Adrenal gland (tissue), 9 donors: ENCODE measurements at regions not wholly inside any gene's neighbourhood (a gene's known extent, or its start where the extent isn't known, plus 50 kb on each side); places are given as distances from the start of the nearest gene placed in this dataset.

Experiments
- DNase-seq, 7 donors: peaks; one replicate each; pipeline ENCODE4 v3.0.0-alpha.2; 2019 to 2020
- H3K27ac ChIP-seq, 5 donors: fragments of 200-600 bp; sonication (generic) in 4 of 5; 1 replicate in 3 of 5; 2 replicates in 2 of 5; pipeline versions ENCODE4 v1.5.1 to v1.8.0; 2016 to 2020; ENCODE audit warnings: mild to moderate bottlenecking in 1 of 5
- H3K27me3 ChIP-seq: fragments of 200-600 bp; 2 replicates; pipeline ENCODE4 v1.8.0; 2021
- H3K36me3 ChIP-seq, 2 donors: fragments of 200-600 bp; replicated peaks in 1 of 2; 1 replicate in 1 of 2; 2 replicates in 1 of 2; pipeline versions ENCODE4 v1.5.1 to v1.8.0; 2018 to 2022
- H3K4me1 ChIP-seq, 2 donors: fragments of 200-600 bp; replicated peaks in 1 of 2; 1 replicate in 1 of 2; 2 replicates in 1 of 2; pipeline versions ENCODE4 v1.5.1 to v1.8.0; 2018 to 2021
- H3K4me3 ChIP-seq, 4 donors: fragments of 200-600 bp; sonication (generic) in 3 of 4; one replicate each; pipeline ENCODE4 v1.5.1; 2016 to 2018
- H3K9me3 ChIP-seq, 3 donors: fragments of 200-600 bp; sonication (generic) in 1 of 3; replicated peaks in 1 of 3; 1 replicate in 2 of 3; 2 replicates in 1 of 3; pipeline versions ENCODE4 v1.5.1 to v1.8.0; 2016 to 2021
- POLR2A ChIP-seq, 2 donors: fragments of 450-650 bp; IDR thresholded peaks; one replicate each; pipeline ENCODE4 v1.6.1; 2017; ENCODE audit warnings: antibody characterized with exemption in 2 of 2, mild to moderate bottlenecking in 2 of 2, moderate library complexity in 1 of 2
- WGBS, 4 donors: extraction: QIAGEN DNeasy Blood & Tissue Kit in 2 of 4; methylation state at CpG; one replicate each; pipeline versions ENCODE4 v1.1.5 to v1.1.7; 2013 to 2017; 5-methylcytosine and 5-hydroxymethylcytosine counted together
- intact Hi-C, 2 donors: fragments of 100-400 bp; cut with DNase I; formaldehyde crosslinking; loops; one replicate each; pipeline versions ENCODE4 v1.14.1 to v1.15.0; 2022 to 2023
- TF ChIP-seq, protein P1 (sequence below), 6 experiments: fragments of 450-650 bp in 4 of 6; fragments of 200-600 bp in 2 of 6; sonication (generic) in 1 of 6; IDR thresholded peaks; 1 replicate in 5 of 6; 2 replicates in 1 of 6; pipeline versions ENCODE4 v1.5.1 to v1.8.0; 2016 to 2021; ENCODE audit warnings: antibody characterized with exemption in 6 of 6, mild to moderate bottlenecking in 2 of 6, moderate library complexity in 1 of 6
- donor health status: healthy with polysubstance abuse.
- donor health status: Bipolar disorder and iron deficiency.
- donor health status: DM: yes; HTN: yes; CAD: no.
- donor health status: DM: no; HTN: no; CAD: no.
- donor health status: DM: no; HTN: no; CAD: no.

DNA sequence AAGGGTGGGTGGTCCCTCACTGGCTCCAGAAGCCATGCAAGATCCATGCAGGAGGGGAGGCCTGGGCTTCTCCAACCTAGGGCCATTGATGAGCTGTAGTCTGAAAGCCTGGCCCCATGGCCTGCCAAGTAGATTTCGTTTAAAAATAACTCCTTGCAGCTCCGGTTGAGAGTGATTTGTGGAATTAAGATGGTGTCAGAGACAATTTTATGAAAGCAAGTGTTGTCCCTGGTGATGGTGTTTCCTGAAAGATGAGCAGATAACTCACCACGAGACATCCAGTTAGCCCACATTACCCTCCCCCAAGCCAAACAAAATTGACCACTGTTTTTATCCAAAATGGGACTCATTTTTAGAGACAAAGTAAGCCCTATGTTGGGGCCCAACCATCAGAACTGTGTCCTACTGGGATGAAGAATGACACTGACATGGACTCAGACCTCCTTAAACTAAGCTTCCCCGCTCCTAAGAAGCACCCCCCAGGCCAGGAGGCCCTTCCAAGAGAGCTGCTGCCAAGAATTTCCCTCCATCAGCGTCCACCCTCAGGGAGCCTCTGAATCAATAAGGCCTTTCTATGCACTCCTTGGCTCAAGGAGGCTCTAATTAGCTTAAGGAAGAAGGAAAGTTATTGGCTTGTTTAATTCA is 174.2 kb upstream of the NCAM1 start:
- 74 to 81% (median 75%) methylated on average over 5 of the region's 5 CpGs for WGBS, 4 donors
- no peaks in the 10 kb centered on the region for H3K36me3 ChIP-seq
- no peak for TF ChIP-seq POLR2A (IDR thresholded peaks at IDR 0.05)
- TF ChIP-seq, protein P1, sequence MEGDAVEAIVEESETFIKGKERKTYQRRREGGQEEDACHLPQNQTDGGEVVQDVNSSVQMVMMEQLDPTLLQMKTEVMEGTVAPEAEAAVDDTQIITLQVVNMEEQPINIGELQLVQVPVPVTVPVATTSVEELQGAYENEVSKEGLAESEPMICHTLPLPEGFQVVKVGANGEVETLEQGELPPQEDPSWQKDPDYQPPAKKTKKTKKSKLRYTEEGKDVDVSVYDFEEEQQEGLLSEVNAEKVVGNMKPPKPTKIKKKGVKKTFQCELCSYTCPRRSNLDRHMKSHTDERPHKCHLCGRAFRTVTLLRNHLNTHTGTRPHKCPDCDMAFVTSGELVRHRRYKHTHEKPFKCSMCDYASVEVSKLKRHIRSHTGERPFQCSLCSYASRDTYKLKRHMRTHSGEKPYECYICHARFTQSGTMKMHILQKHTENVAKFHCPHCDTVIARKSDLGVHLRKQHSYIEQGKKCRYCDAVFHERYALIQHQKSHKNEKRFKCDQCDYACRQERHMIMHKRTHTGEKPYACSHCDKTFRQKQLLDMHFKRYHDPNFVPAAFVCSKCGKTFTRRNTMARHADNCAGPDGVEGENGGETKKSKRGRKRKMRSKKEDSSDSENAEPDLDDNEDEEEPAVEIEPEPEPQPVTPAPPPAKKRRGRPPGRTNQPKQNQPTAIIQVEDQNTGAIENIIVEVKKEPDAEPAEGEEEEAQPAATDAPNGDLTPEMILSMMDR (IDR thresholded peaks at IDR 0.05): no peak
- no peak overlapping the region for H3K27ac ChIP-seq
- intact Hi-C loops: loop anchor here in 1 of 2 donors (10.0 kb wide), 1 partner anchor 192 kb away; no protein-coding TSS in a partner anchor
- no peak overlapping the region for H3K4me3 ChIP-seq
- H3K9me3 ChIP-seq: no peaks in the 10 kb centered on the region
- H3K4me1 ChIP-seq: peaks cover 0 to 15% of the 10 kb centered on the region in 2 donors
- H3K27me3 ChIP-seq: no peaks in the 10 kb centered on the region
- DNase-seq: peak in 1 of 7 donors; percentile 30

DNA sequence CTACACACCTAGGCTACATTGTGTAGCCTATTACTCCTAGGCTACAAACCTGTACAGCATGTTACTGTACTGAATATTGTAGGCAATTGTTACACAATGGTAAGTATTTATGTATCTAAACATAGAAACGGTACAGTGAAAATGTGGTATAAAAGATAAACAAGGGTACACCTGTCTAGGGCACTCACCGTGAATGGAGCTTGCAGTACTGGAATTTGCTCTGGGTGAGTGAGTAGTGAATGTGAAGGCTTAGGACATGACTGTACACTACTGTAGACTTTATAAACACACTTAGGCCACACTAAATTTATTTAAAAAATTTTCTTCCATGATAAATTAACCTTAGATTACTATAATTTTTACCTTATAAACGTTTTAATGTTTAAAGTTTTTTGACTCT is 171.7 kb upstream of the NCAM1 start:
- no peaks in the 10 kb centered on the region for H3K36me3 ChIP-seq
- no peaks in the 10 kb centered on the region for H3K27me3 ChIP-seq
- TF ChIP-seq POLR2A (IDR thresholded peaks at IDR 0.05): no peak
- TF ChIP-seq, protein P1 (IDR thresholded peaks at IDR 0.05): no peak
- no peak overlapping the region for H3K27ac ChIP-seq
- no peaks in the 10 kb centered on the region for H3K9me3 ChIP-seq
- peaks cover 0 to 10% of the 10 kb centered on the region in 2 donors for H3K4me1 ChIP-seq
- DNase-seq: no peak
- H3K4me3 ChIP-seq: no peak overlapping the region
- 68 to 80% (median 71%) methylated on average over 3 of the region's 3 CpGs for WGBS, 4 donors
- intact Hi-C loops: loop anchor here in 1 of 2 donors (10.0 kb wide), 1 partner anchor 195 kb away; no protein-coding TSS in a partner anchor

DNA sequence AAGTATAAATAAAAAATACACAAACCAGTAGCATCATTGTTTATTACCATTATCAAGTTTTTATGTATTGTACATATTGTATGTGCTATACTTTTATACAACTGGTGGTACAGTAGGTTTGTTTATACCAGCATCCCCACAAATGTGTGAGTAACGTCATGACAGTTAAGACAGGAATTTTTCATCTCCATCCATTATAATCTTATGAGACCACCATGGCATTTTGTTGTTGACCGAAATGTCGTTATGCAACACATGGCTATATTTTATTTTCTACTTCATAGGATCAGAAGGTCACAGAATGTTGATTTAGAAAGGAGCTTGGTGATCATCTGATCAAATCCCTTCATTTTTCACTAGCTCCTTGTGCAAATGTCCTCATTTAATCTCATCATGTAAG is 170.9 kb upstream of the NCAM1 start:
- Histone ChIP-seq H3K36me3 (no peaks in the 10 kb centered on the region), H3K4me1 (peaks cover 0 to 4% of the 10 kb centered on the region in 2 donors), H3K27ac (no peak overlapping the region), H3K4me3 (no peak overlapping the region), H3K9me3 (no peaks in the 10 kb centered on the region), H3K27me3 (no peaks in the 10 kb centered on the region)
- DNase-seq: no peak
- TF ChIP-seq POLR2A (IDR thresholded peaks at IDR 0.05): no peak
- intact Hi-C loops: no loop called here
- WGBS, 4 donors: 83 to 98% (median 87%) methylated on average over 3 of the region's 3 CpGs

DNA sequence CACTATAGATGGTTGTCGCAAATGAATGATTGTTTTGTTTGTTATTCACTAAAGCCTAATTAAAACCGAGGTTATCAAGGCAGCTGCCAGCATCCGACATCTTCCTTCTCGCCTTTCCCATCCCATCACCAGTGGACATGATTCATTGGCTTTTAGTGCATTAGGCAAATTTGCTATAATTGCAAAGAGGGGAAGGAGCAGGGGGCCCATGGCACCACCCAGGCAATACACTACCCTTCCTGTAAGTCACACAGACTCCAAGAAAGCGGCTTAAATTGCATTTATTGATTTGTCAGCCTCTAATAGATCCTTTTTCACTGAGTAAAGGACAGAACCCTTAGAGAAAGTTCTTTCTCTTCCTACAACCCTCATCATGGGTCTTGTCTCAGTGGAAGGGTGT is 169.2 kb upstream of the NCAM1 start:
- Histone ChIP-seq H3K27me3 (no peaks in the 10 kb centered on the region), H3K9me3 (no peaks in the 10 kb centered on the region), H3K36me3 (no peaks in the 10 kb centered on the region), H3K27ac (no peak overlapping the region), H3K4me3 (no peak overlapping the region), H3K4me1 (no peaks in the 10 kb centered on the region)
- DNase-seq: no peak
- 86 to 94% (median 89%) methylated on average over 5 of the region's 5 CpGs for WGBS, 4 donors
- TF ChIP-seq, protein P1 (IDR thresholded peaks at IDR 0.05): no peak
- no peak for TF ChIP-seq POLR2A (IDR thresholded peaks at IDR 0.05)
- intact Hi-C loops: no loop called here

DNA sequence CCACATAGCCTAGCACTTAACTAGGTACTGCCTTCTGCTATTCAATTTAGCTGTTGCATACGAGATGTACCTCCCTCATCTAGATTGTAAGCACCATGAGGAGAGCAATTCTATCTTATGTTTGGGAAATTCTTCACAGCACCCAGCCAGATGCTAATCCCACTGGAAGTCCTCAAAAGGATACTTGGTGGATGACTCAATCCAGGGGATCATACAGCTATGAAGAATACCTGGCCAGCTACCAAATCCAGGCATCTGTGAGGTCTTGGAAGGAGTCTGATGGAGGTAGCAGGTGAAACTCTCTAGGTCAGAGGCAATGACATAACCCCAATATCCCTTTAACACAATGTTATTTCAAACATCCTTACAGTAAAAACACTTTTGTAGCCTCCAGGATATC is 167.8 kb upstream of the NCAM1 start:
- DNase-seq: no peak
- H3K9me3 ChIP-seq: no peaks in the 10 kb centered on the region
- H3K4me1 ChIP-seq: no peaks in the 10 kb centered on the region
- WGBS, 4 donors: 67 to 89% (median 80%) methylated on average over 1 of the region's 1 CpG
- TF ChIP-seq, protein P1 (IDR thresholded peaks at IDR 0.05): no peak
- TF ChIP-seq POLR2A (IDR thresholded peaks at IDR 0.05): no peak
- H3K27me3 ChIP-seq: no peaks in the 10 kb centered on the region
- H3K4me3 ChIP-seq: no peak overlapping the region
- intact Hi-C loops: no loop called here
- H3K36me3 ChIP-seq: no peaks in the 10 kb centered on the region
- no peak overlapping the region for H3K27ac ChIP-seq
